GM23248 (cell line): ENCODE measurements at regions not wholly inside any gene's neighbourhood (a gene's known extent, or its start where the extent isn't known, plus 50 kb on each side); places are given as distances from the start of the nearest gene placed in this dataset.

Source experiments
- EZH2 ChIP-seq: fragments of 200-600 bp; sonication (generic); IDR thresholded peaks from 2 replicates; pipeline ENCODE4 v1.6.1; 2018; ENCODE audit warnings: antibody characterized with exemption, mild to moderate bottlenecking; ENCODE audit not compliant: insufficient read depth, poor library complexity, severe bottlenecking
- EZH2phosphoT487 ChIP-seq: fragments of 200-600 bp; sonication (generic); IDR thresholded peaks from 2 replicates; pipeline ENCODE4 v1.6.1; 2018; ENCODE audit warnings: antibody characterized with exemption, moderate library complexity, mild to moderate bottlenecking, low read depth; ENCODE audit not compliant: insufficient read depth

DNA sequence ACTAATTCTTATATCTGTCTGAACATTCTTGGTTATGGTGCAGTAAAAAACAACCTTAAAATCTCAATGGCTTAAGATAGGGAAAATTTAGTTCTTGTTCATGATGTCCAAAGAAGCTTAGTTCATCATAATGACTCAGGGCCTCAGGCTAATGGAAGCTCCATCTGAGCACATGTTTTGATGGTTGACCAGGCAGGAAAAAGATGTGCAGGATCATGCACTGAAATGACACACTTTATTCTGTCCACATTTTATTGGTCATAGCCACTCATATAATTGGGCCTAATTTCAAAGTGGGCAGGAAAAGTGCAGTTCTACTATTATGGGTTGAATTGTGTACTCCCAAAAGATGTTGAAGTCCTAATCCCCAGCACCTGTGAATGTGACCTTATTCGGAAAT is 198.2 kb downstream of the CENPF start:
- TF ChIP-seq EZH2phosphoT487 (no peak), EZH2 (no peak)
